AG09309 (cell line): ENCODE measurements at regions not wholly inside any gene's neighbourhood (a gene's known extent, or its start where the extent isn't known, plus 50 kb on each side); places are given as distances from the start of the nearest gene placed in this dataset.

Experiments used
- DNase-seq: peaks from one replicate; pipeline ENCODE4 v3.0.0-alpha.2; 2010; ENCODE audit warnings: low read depth
- H3K4me3 ChIP-seq: 2 replicates; pipeline ENCODE4 v1.5.1; 2011; ENCODE audit warnings: mild to moderate bottlenecking, low read depth, low read length, moderate library complexity; ENCODE audit not compliant: control insufficient read depth
- TF ChIP-seq, protein P1 (sequence below): IDR thresholded peaks from 2 replicates; pipeline ENCODE4 v1.5.1; 2011; ENCODE audit warnings: mild to moderate bottlenecking, low read depth, low read length, inconsistent platforms; ENCODE audit not compliant: insufficient read depth, control insufficient read depth; ENCODE audit errors: missing control alignments

DNA sequence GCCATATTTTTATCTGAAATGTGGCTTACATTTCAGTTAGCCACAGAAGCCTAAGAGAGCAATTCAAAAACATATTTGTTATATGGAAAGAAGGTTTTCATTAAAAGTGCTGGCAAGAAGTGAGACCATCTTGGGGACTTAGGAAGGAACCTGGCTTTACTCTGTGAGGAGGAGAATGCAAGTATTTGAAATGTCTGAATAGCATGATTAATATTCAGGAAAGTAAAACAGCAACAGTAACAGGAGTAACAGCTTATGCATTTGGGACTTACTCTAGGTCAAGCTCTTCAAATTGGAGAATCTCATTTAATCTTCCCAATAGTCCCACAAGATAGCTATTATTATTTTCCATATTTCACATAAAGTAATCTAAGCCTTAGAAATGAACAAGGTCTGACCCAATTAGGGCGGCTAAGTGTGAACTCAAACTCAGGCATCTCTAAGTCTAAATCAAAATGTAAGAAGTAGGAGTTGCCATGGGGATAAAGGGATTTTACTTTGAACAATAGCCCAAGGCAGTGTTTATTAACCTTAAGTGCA is 816.5 kb downstream of the BCKDHB start:
- no peak for DNase-seq
- no peak overlapping the region for H3K4me3 ChIP-seq
- TF ChIP-seq, protein P1, sequence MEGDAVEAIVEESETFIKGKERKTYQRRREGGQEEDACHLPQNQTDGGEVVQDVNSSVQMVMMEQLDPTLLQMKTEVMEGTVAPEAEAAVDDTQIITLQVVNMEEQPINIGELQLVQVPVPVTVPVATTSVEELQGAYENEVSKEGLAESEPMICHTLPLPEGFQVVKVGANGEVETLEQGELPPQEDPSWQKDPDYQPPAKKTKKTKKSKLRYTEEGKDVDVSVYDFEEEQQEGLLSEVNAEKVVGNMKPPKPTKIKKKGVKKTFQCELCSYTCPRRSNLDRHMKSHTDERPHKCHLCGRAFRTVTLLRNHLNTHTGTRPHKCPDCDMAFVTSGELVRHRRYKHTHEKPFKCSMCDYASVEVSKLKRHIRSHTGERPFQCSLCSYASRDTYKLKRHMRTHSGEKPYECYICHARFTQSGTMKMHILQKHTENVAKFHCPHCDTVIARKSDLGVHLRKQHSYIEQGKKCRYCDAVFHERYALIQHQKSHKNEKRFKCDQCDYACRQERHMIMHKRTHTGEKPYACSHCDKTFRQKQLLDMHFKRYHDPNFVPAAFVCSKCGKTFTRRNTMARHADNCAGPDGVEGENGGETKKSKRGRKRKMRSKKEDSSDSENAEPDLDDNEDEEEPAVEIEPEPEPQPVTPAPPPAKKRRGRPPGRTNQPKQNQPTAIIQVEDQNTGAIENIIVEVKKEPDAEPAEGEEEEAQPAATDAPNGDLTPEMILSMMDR, result no peak

- DNase-seq, result no peak
- TF ChIP-seq, protein P1, result no peak
- H3K4me3 ChIP-seq, result no peak overlapping the region
These were observed 815.5 kb downstream of the BCKDHB start for GRCh38 chr6:80921861-80922460.

GRCh38 chr6:80907831-80908230 is 801.4 kb downstream of the BCKDHB start:
- no peak overlapping the region for H3K4me3 ChIP-seq
- TF ChIP-seq, protein P1, result no peak
- no peak for DNase-seq

GRCh38 chr6:80903711-80904110 is 797.2 kb downstream of the BCKDHB start:
- TF ChIP-seq, protein P1, result no peak
- no peak overlapping the region for H3K4me3 ChIP-seq
- no peak for DNase-seq

DNA sequence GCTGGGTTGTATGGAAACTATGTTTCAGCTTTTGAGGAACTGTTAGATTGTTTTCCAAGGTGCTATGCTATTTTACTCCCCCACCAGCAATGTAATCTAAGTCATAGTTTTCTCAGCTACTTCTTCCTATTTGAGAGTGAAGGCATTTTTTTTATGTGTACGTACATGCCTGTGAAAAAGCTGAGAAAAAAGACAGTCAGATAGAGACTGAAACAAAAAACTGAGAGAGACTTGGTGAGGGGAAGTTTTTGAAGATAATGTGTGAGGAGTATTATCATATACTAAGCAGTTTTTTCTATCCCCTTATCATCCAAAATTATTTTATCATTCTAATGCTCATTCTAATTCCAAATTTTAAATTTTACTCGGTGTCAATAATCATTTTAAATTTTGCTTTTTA is 780.0 kb downstream of the BCKDHB start:
- no peak for DNase-seq
- no peak overlapping the region for H3K4me3 ChIP-seq
- TF ChIP-seq, protein P1, result no peak

GRCh38 chr6:80872951-80873308 is 766.5 kb downstream of the BCKDHB start:
- DNase-seq, result no peak
- TF ChIP-seq, protein P1, result no peak
- no peak overlapping the region for H3K4me3 ChIP-seq
